Activated CD4-positive, CD25-positive, alpha-beta regulatory T cell treated with anti-CD3 and anti-CD28 coated beads, Interleukin-2, amount 50 U/mL, for 24 hours (primary cell): ENCODE measurements at regions not wholly inside any gene's neighbourhood (a gene's known extent, or its start where the extent isn't known, plus 50 kb on each side); places are given as distances from the start of the nearest gene placed in this dataset.
"Not testable (repeated sequence)": the region's sequence is repeated elsewhere in the genome, so short reads cannot be mapped to it uniquely, and the experiment has no call there.

Experiments used
- ATAC-seq, 2 donors: fragments of 150-1000 bp; cut with Tn5 transposase; one replicate each; pipeline ENCODE4 v1.10.0; 2021; ENCODE audit warnings: mild to moderate bottlenecking in 1 of 2, moderate library complexity in 1 of 2

DNA sequence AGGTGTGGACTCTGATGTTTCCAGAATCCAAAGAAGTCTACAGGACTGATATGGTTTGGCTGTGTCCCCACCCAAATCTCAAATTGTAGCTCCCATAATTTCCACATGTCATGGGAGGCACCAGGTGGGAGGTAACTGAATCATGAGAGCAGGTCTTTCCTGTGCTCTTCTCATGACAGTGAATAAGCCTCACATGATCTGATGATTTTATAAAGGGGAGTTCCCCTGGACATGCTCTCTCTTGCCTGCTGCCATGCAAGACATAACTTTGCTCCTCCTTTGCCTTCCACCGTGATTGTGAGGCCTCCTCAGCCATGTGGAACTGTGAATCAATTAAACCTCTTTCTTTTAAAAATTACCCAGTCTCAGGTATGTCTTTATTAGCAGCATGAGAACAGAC is 1205.3 kb downstream of the SLC16A7 start:
- not testable (repeated sequence) for ATAC-seq

DNA sequence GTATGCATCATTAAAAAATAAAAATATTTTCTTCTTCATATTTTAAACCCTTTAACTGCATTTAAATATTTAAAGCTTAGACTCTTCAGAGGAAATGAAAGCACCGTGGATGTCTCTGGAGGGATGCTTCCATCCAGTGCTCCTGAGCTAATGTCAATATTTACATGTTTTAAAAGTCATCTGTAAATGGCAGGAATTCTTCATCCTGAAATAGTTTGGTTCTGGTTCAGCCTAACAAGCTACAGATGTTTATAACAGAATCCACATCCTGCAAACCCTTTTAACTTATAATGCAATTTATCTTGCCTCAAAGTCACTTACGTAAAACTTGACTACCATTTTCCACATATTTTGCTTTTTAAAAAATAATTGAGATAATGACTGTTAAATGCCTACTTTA is 1207.3 kb downstream of the SLC16A7 start:
- no peak for ATAC-seq

DNA sequence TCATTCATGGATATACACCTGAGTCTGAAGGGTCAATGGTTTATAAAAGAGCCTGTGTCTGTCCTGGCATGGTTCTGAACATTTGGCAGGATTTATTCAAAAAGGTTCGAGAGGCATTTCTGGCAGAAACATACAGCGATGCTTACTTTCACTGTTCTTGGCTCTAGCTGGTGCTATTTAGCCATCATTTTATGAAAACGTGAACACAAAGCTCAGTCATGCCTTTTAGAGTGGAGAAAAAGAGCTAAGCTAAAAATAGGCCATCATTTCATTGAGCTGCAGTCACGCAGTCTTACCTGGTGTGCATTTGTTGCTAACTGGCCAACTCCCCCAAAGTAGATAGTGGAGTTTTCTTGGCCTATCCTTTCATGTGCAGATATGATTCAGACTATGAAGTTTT is 1209.5 kb downstream of the SLC16A7 start:
- ATAC-seq = no peak

DNA sequence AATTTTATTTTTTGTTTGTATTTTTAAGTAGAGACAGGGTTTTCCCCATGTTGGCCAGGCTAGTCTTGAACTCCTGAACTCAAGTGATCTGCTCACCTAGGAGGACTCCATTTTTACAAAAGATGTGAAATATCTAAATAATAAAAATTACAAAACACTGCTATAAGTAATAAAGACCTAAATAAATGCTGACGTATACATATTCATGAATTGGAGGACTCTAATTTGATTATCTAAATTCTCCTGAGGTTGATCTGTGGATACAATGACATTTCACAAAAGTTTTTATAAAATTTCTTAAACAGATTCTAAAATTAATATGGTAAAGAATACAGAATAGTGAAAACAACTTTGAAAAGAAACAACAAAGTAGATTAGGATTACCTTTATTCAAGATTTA is 1224.0 kb downstream of the SLC16A7 start:
- no peak for ATAC-seq

DNA sequence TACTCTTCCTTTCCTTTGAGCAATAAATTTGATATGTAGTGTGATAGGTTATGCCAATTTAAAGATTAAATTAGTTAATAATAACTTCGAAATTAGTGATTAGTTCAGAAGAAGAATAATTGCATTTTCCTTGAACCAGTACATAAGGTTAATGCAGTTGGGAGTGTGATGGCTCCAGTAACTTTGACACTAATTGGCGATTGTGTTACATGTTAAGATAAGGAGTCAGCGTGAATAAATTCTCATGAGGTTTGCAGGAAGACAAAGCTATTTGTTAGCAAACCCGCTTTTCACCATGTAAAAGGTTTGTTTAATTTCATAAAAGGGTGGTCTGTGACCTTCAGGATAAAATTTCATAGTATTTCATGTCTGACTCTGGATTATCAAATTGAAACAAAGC is 1226.8 kb downstream of the SLC16A7 start:
- ATAC-seq = no peak

DNA sequence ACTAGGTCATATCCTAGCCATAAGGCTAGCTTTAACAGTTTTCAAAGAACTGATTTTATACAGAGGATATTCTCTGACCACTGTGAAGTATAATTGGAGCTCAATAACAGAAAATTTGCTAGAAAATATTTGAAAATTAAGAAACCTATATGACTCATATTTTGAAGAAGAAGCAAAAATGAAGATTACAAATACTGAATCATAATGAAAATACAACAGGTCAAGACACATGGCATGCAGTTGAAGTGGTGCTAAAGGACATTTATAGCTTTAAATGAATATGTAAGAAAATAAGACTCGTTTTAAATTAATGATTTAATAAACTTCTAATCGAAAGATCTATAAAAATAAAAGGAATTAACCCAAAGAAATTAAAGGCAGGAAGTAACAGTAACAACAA is 1234.6 kb downstream of the SLC16A7 start:
- ATAC-seq = no peak

DNA sequence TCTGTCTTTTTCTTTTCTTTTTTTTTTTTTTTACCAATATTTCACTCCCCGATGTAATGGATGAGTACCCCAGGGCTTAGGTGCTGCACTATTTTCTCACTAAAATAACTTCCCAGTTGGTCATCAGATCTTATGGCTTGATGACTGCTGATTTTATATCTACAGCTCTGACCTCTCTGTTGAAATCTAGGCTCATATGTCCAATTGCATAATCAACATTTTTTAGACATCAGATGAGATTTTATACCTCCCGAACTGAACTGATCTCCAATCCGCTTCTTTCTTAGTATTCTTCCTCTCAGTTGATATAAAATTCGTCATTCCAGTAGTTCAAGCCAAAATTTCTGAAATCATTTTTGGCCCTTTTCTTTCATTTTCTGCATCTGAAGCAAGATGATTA is 1236.5 kb downstream of the SLC16A7 start:
- ATAC-seq = no peak

DNA sequence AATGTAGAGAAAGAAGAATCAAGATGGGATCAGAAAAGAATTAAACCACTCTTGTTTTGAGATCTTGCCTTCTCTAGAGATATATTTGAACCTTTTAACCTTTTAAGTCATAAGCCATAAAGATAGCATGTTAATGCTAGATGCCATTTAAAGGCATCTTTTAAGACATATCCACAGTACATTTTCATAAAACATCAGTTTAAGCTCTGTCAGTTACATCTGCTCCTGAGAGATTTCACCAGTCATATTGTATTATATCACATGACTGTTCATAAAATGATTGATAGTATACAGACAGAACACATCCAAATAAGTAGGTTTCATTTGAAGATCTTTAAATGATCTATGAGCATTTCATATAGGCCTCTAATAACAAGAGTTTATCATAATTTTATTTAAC is 1238.5 kb downstream of the SLC16A7 start:
- no peak for ATAC-seq

DNA sequence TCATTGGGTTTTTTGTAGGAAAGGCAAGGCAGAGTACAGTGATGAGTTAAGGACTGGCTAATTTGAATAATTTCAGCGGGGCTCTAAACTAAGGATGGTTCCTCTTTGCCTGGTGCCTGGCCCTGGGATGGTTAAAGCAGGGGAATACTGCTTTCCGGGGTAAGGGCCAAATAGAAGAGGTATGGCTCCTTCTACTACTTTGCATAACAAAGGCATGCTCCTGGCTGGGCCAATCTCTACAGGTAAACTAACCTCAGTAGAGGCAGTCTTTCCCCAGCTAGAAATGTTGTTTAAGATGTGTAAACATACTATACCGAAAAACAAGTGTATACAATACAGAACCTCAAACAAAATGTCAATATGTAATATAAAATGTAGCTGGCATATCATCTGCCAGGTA is 1239.0 kb downstream of the SLC16A7 start:
- no peak for ATAC-seq

DNA sequence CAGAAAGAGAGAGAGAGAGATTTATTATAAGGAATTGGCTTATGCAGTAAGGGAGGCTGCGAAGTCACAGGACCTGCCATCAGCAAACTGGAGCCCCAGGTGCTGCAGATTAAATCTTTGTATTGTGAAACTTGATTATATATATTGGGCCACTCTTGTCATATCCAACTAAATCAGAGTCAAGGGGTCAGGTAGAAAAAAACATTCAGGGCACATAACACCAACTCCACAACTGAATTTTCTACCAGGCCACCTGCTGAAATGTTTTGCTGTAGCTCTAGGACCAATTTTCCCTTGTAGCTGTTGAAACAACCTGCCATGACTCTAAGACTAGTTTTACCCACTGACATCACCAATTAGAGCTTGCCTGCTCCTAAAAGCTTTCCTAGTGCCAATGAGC is 1240.8 kb downstream of the SLC16A7 start:
- ATAC-seq = no peak

DNA sequence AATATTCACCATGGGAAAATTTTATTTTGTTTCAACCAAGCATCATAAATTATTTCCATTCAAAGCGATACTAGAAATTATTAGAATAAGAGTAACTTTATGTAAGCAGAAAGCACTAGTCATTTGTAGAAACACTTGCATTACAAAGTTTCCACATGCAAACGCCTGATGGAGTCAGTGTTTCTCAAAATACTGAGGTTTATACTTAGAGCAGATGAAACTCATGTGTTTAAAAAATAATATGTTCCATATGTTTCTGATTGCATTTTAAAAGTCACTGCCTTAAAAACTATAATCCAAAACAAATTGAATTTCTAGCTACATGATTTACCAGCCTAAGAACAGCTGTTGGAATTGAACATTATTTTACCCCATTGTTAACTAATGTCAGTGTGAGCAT is 1246.4 kb downstream of the SLC16A7 start:
- ATAC-seq = no peak

DNA sequence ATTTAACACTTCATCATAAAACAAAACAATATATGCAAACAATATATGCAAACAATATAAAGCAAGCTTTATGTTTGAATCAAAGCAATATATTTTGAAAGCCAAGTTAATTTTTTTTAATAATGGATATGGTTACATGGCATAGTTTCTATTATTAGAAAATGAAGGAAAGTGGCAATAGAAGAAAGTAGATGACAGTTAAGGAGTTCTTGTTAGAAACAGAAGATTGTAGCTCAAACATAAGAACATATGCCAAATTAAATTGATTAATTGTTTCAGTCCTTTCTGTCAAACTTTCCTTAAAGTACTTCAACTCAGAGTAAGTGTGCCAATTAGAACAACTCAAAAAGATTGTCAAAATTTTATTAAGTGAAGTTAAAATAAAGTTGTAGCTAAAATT is 1248.3 kb downstream of the SLC16A7 start:
- no peak for ATAC-seq

DNA sequence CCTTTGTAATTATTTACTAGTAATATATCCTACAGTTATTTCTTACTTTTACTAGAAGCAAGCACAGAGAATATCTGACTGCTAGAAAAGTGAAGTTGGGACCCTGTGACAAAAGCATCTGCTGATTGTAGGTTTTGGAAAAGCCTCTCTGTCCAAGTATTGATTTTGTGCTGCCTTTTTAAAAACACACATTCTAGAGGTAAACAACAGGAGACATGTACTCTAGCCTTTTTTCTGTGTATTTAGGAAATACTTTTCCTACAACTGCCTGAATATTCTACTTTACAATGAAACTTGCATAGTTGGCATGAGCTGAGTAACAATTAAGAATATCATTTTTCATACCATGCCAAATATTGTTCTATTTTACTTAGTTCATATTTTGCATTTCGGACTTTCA is 1249.0 kb downstream of the SLC16A7 start:
- ATAC-seq = no peak

DNA sequence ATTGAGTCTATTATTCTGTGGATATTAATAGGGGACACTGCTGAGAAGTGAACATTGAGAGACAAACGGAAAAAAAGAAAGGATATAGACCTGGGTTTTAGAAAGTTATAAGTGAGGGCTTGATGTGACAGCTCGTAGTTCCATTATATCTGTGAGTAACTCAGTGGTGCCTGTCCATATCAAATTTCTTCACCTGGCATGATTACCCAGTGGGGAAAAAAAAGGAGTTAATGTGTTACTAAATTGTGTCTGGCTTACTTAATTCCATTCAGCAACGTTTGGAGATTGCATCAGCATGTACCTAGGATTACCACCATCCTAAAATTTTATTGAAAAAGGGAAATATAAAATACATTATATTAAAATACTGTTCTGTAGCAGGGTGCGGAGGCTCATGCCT is 1249.9 kb downstream of the SLC16A7 start:
- no peak for ATAC-seq

DNA sequence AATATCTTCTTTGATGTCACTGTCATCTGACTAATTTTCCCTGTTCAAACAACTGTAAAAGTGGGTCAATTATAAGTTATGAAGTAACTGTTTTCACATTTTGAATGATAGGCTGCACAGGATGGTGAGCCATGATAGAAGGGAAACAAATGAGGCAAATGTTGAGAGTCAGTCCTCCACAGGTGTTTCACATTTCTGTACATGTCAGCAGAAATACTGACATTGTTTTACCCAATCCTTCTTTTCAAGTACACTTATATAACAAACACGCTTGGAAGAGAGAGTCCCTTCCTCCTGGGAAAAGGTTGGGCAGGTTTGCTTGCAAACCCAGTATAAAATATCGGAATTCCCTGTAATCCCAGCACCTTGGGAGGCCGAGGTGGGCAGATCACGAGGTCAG is 1251.5 kb downstream of the SLC16A7 start:
- ATAC-seq = no peak

DNA sequence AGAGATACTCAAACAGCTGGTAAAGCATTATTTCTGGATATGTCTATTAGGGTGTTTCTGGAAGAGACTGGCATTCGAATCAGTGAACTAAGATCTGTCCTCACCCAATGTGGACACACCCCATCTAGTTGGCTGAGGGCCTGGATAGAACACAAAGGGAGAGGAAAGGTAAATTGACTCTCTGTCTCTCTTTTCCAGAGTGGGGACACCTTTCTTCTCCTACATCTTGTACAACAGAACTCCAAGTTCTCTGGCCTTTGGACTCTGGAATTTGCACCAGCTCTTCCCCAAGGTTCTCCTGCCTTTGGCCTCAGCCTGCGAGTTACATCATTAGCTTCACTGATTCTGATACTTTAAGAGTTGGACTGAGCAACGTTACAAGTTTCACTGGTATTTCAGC is 1253.9 kb downstream of the SLC16A7 start:
- ATAC-seq = no peak

DNA sequence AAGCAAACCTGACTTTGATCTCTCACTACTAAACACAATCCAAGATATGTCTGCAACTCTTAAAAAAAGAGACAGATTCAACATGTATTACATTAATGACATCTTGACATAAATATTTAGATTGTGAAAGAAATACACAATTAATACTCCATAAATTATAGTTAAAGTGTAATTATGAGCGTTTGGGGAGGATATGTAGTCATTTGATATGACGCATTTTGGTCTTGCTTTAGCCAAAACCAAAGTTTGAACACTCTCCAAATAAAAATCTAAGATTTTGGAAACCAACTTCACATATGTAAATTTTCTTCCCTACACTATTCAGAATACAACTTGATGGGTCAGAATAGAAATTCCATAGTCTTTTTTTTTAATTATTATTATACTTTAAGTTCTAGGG is 1257.6 kb downstream of the SLC16A7 start:
- ATAC-seq = no peak

DNA sequence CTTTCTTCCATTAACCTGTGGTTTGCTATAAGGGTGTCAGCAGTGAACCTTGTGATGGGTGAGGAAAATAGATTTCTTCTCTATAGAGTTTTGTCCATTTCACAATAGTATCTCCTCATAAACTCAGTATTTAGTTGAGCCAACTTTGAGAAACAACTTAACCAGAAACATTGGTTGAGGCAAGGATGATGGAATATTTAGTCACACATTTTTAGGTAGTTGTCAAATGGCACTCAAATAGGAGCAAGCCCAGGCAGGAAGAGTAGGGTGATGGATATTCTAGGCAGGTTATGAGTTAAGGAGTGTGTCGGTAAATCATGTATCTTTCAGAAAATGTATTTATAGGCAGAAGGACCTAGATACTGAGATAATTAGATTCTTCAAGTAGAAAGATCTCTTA is 1267.6 kb downstream of the SLC16A7 start:
- ATAC-seq = no peak

DNA sequence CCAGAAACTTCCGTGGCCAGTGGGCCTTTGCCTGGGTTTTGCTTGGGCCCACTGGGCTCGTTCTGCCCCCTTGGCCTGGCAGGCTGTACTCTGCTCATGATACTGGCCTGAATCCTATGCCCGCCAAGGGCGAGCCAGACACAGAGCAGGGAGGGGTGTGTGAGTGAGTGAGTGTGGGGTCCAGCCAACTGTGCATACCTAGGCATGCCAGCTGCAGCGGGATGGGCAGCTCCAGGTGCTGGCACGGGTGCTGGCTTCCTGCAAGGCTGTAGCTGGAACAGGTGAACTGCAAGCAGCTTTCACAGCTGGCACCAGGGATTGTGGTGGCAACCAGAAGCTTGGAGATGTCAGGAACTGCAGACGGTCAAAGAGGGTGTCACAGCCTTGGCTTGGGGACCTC is 1276.4 kb downstream of the SLC16A7 start:
- ATAC-seq = no peak

DNA sequence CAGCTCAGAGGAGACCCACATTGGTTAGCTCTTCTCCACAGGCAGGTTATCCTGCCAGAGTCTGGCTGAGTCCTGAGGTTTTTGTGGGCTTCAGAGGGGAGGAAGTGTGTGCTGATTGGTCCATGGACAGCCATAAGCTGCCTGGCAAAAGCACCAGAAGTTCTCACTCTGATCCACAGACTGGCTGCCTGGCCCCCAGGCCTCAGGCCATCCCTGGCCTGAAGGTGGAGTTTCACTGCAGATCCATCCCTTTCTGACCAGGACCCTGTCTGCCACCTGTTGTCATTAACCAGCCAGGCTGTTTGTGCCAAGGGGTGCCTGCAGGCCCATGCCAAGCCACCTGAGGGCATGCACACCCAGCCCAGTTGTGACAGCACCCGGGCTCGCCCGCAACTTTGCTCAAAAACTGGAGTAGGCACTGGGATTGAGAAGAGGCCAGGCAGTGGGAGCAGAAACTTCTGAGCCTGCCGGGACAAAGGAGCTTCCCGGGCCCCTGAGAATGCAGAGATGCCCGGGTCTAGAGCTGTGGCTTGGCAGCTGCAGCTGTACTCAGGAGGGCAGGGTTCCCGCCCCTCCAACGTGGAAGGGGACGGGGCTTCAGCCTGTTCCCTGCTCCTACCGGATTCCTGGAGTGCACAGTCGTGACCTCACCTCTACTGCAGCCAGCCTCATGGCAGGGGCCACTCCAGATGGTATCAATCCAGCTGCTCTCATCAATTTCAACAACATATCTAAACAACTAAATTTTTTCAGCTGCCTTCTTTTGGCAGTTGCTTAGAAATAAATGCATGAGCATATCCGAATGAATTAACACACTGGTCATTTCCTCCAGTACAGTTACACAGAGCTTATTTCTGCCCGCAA is 1277.3 kb downstream of the SLC16A7 start:
- ATAC-seq = no peak

DNA sequence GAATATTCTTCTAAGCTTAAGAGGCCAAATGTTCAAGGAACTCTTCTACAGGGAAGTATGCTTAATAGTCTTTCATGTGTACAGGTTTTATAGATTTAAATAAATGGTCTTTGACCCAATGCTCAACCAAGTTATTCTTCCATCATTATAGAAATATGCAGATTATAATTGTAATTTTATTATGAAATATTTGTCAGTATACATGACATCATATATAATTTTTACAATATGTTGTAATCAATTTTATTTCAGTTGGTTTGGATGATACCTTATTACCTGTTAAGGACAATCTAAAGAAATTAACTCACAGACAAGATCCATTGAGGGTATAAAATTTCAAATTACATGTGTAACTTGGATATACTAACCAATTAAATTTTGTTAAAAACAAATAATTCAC is 1278.3 kb downstream of the SLC16A7 start:
- ATAC-seq = no peak

DNA sequence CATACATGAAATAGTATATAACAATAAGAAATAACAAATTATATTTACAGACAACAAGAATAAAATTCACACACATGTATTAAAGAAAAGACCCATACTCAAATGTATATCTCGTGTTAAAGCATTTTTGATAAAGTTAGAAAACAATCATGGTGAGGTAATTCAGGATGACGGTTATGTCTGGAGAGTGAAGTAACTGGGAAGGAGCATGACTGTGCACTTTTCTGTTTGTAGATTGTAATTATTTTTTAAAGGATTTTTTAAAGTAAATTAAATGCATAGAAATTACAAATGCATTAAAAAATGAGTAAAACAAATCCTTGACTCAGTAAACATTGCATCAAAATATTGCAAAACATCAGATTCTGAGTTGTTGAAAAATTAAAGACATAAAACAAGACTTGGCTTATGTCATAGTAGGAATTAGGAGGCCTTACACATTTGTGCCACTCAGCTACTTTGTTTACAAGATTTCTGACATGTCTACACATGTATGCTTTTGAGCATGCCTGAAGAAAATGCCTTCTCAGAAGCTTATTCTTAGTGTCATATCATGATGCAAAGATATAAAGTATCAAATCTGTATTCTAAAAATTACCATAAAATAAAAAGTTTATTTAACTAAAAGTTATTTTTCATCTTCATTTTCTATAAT is 1325.1 kb downstream of the SLC16A7 start:
- no peak for ATAC-seq

DNA sequence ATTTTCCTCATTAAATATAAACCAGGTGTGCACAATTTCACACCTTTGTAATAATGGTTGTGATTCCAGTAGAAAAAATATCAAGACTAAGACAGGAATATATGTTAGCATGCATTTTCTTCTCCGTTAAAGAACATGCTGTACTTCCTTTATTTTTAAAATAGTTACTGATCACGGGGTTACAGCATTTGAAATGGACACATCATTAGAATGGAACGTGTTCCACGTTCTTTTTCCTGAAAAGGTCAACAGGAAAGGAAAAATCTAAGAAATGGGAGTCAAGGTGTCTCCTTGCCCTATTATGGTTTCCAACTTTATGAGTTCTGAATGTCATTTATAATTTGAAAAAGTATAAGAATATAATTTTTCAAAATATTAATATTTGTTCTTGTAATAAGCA is 1325.7 kb downstream of the SLC16A7 start:
- no peak for ATAC-seq

DNA sequence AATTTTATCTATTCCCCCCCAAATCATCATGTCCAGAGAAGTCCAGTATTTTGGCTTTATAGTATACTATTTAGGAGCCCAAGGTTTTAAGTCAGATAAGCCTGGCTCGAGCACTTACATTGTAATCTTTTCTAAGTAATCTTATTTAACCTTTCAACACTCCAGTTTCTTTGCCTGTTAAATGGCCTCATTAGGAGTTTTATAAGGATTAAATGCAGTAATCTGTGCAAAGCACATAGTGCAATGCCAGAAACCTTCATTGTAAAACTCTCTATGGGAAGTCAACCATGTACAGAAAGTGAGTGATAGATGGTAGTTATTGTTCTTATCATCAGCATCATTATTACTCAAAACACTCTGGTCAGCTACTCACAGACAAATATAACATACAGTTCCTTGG is 1330.4 kb downstream of the SLC16A7 start:
- no peak for ATAC-seq

DNA sequence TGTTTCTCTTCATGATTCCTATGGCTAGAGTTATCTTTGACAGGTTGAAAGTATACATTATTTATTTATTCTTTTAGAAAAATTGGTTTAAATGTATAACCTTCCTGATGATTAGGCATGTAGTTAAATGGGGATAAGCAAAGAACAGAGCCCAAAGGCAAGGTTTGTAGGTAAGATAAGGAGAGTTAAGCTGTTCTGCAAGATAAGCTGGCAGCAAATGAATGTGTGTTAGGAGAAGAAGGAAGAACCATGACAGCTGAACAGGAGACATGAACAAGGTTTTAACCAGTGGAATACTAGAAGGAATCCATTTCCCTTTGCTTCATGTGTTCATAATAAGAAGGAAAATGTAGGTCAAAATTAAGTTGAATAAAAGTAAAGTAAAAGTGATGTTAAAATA is 1330.1 kb upstream of the USP15 start:
- no peak for ATAC-seq
